Islet precursor cell (in vitro differentiated cells): ENCODE measurements at regions not wholly inside any gene's neighbourhood (a gene's known extent, or its start where the extent isn't known, plus 50 kb on each side); places are given as distances from the start of the nearest gene placed in this dataset.

Experiments used
- DNase-seq: peaks from one replicate; pipeline ENCODE4 v3.0.0-alpha.2; 2018

- DNase-seq, result no peak
Measured at GRCh38 chr11:10358696-10359095, 53.8 kb downstream of the ADM start.

- DNase-seq, result no peak
Measured at GRCh38 chr11:10359171-10359570, 54.3 kb downstream of the ADM start.

- no peak for DNase-seq
Measured at GRCh38 chr11:10360835-10361234, 56.0 kb downstream of the ADM start.

GRCh38 chr11:10365045-10365444 lies 60.2 kb downstream of the ADM start:
- DNase-seq, result no peak

GRCh38 chr11:10366568-10367331 lies 61.9 kb downstream of the ADM start:
- peak; percentile 84 for DNase-seq

GRCh38 chr11:10371926-10372641 lies 67.2 kb downstream of the ADM start:
- no peak for DNase-seq

GRCh38 chr11:10373340-10373739 lies 68.5 kb downstream of the ADM start:
- no peak for DNase-seq

- no peak for DNase-seq
Measured at GRCh38 chr11:10373929-10374328, 69.1 kb downstream of the ADM start.

- no peak for DNase-seq
Measured at GRCh38 chr11:10374386-10374785, 69.5 kb downstream of the ADM start.

GRCh38 chr11:10375280-10375971 lies 70.6 kb downstream of the ADM start:
- DNase-seq, result no peak

GRCh38 chr11:10376061-10376460 lies 71.2 kb downstream of the ADM start:
- no peak for DNase-seq

- DNase-seq, result no peak
Measured at GRCh38 chr11:10377183-10377582, 72.3 kb downstream of the ADM start.

- DNase-seq, result no peak
Measured at GRCh38 chr11:10378362-10378761, 73.5 kb downstream of the ADM start.

GRCh38 chr11:10379022-10379421 lies 74.1 kb downstream of the ADM start:
- DNase-seq, result no peak

- no peak for DNase-seq
Measured at GRCh38 chr11:10379426-10379825, 74.6 kb downstream of the ADM start.

- DNase-seq, result no peak
Measured at GRCh38 chr11:10379871-10380568, 75.0 kb upstream of the AMPD3 start.

- DNase-seq, result no peak
Measured at GRCh38 chr11:10380921-10381320, 74.1 kb upstream of the AMPD3 start.

GRCh38 chr11:10381736-10382135 lies 73.3 kb upstream of the AMPD3 start:
- no peak for DNase-seq

GRCh38 chr11:10382518-10382917 lies 72.5 kb upstream of the AMPD3 start:
- DNase-seq, result no peak

GRCh38 chr11:10385696-10386095 lies 69.4 kb upstream of the AMPD3 start:
- DNase-seq, result no peak

GRCh38 chr11:10386361-10386760 lies 68.7 kb upstream of the AMPD3 start:
- DNase-seq, result no peak

GRCh38 chr11:10386861-10387205 lies 68.2 kb upstream of the AMPD3 start:
- DNase-seq, result no peak
